ENCODE measurements at regions not wholly inside any gene's neighbourhood (a gene's known extent, or its start where the extent isn't known, plus 50 kb on each side); places are given as distances from the start of the nearest gene placed in this dataset.

- Histone ChIP-seq H2AFZ (ENCODE audit: low read depth, low read length) (no peak overlapping the region), H3K27ac (ENCODE audit: insufficient read depth, low read depth, low read length) (no peak overlapping the region), H3K27me3 (ENCODE audit: control insufficient read depth in 2 of 2, insufficient read depth in 2 of 2, low read length in 2 of 2) (peaks cover 0 to 3% of the 10 kb centered on the region in 2 experiments), H4K20me1 (replicated peaks; ENCODE audit: control insufficient read depth, extremely low read depth, insufficient read depth, low read length) (no peaks in the 10 kb centered on the region), H3K36me3 (ENCODE audit: control insufficient read depth in 2 of 2, extremely low read depth in 1 of 2, insufficient read depth in 2 of 2, low read length in 2 of 2) (no peaks in the 10 kb centered on the region), H3K4me3 (replicated peaks in 1 of 3; ENCODE audit: insufficient read depth in 1 of 3, low read depth in 1 of 3, low read length in 3 of 3) (no peak overlapping the region), H3K9ac (replicated peaks; ENCODE audit: extremely low read depth, insufficient read depth, low read length) (no peak overlapping the region), H3K9me3 (replicated peaks; ENCODE audit: control insufficient read depth, insufficient read depth, low read length) (no peaks in the 10 kb centered on the region), H3K9me1 (replicated peaks; ENCODE audit: control insufficient read depth, extremely low read depth, insufficient read depth, low read length) (no peaks in the 10 kb centered on the region), H3K4me1 (ENCODE audit: control insufficient read depth, extremely low read depth, insufficient read depth, low read length) (no peaks in the 10 kb centered on the region), H3K4me2 (ENCODE audit: insufficient read depth, low read length) (no peak overlapping the region), H3K79me2 (ENCODE audit: control insufficient read depth, insufficient read depth, low read length) (no peaks in the 10 kb centered on the region)
- BruUV-seq (replicated peaks): no TSS peak
- no peak for FAIRE-seq
- POLR2A ChIA-PET: no interaction called here
- no peak for DNase-seq (ENCODE audit: low read depth, low spot score)
- dilution Hi-C loops (cut with MboI; ENCODE audit: extremely low pct_ligation_motif_present, low sequenced_read_pairs) (no loop called here), intact Hi-C loops (cut with micrococcal nuclease) (no loop called here)
- TF ChIP-seq MAX (IDR thresholded peaks at IDR 0.05; ENCODE audit: insufficient read depth, insufficient read length) (no peak), EZH2 (IDR thresholded peaks at IDR 0.05; ENCODE audit: borderline replicate concordance, low read depth, low read length, severe bottlenecking) (no peak), MYC (IDR thresholded peaks at IDR 0.05; ENCODE audit: low read depth, low read length) (no peak), CTCF (IDR thresholded peaks at IDR 0.05; ENCODE audit: extremely low read depth in 1 of 2, insufficient read depth in 1 of 2, low read depth in 1 of 2, low read length in 2 of 2) (no peak)
- CTCF ChIA-PET: no interaction called here
These were observed 82.1 kb upstream of the GALNT18 start for GRCh38 chr11:11703885-11704284.

- H3K4me3 ChIP-seq (replicated peaks in 1 of 3; ENCODE audit: insufficient read depth in 1 of 3, low read depth in 1 of 3, low read length in 3 of 3): no peak overlapping the region
- H3K27me3 ChIP-seq (ENCODE audit: control insufficient read depth in 2 of 2, insufficient read depth in 2 of 2, low read length in 2 of 2): no peaks in the 10 kb centered on the region
- no peak overlapping the region for H3K9ac ChIP-seq (replicated peaks; ENCODE audit: extremely low read depth, insufficient read depth, low read length)
- DNase-seq (ENCODE audit: low read depth, low spot score): no peak
- no peaks in the 10 kb centered on the region for H3K9me3 ChIP-seq (replicated peaks; ENCODE audit: control insufficient read depth, insufficient read depth, low read length)
- no peaks in the 10 kb centered on the region for H3K9me1 ChIP-seq (replicated peaks; ENCODE audit: control insufficient read depth, extremely low read depth, insufficient read depth, low read length)
- H2AFZ ChIP-seq (ENCODE audit: low read depth, low read length): no peak overlapping the region
- H4K20me1 ChIP-seq (replicated peaks; ENCODE audit: control insufficient read depth, extremely low read depth, insufficient read depth, low read length): no peaks in the 10 kb centered on the region
- ChIA-PET POLR2A (no interaction called here), CTCF (no interaction called here)
- no peaks in the 10 kb centered on the region for H3K4me1 ChIP-seq (ENCODE audit: control insufficient read depth, extremely low read depth, insufficient read depth, low read length)
- TF ChIP-seq POLR2AphosphoS5 (IDR thresholded peaks at IDR 0.05; ENCODE audit: insufficient read depth, low read depth, low read length): no peak
- TF ChIP-seq JUN (IDR thresholded peaks at IDR 0.05; ENCODE audit: borderline replicate concordance, insufficient read depth, insufficient read length, low read depth): no peak
- TF ChIP-seq GATA2 (IDR thresholded peaks at IDR 0.05; ENCODE audit: insufficient read depth, insufficient read length, low read depth, low read length): no peak
- no peak for TF ChIP-seq MAX (IDR thresholded peaks at IDR 0.05; ENCODE audit: insufficient read depth, insufficient read length)
- no peak for TF ChIP-seq CTCF (IDR thresholded peaks at IDR 0.05; ENCODE audit: extremely low read depth in 1 of 2, insufficient read depth in 1 of 2, low read depth in 1 of 2, low read length in 2 of 2)
- no peak for TF ChIP-seq POLR2A (IDR thresholded peaks at IDR 0.05; ENCODE audit: low read depth, low read length)
- TF ChIP-seq EZH2 (IDR thresholded peaks at IDR 0.05; ENCODE audit: borderline replicate concordance, low read depth, low read length, severe bottlenecking): no peak
- TF ChIP-seq MYC (IDR thresholded peaks at IDR 0.05; ENCODE audit: low read depth, low read length): no peak
- TF ChIP-seq FOS (IDR thresholded peaks at IDR 0.05; ENCODE audit: borderline replicate concordance, insufficient read depth, low read length): no peak
- H3K27ac ChIP-seq (ENCODE audit: insufficient read depth, low read depth, low read length): no peak overlapping the region
- no peak overlapping the region for H3K4me2 ChIP-seq (ENCODE audit: insufficient read depth, low read length)
- H3K36me3 ChIP-seq (ENCODE audit: control insufficient read depth in 2 of 2, extremely low read depth in 1 of 2, insufficient read depth in 2 of 2, low read length in 2 of 2): no peaks in the 10 kb centered on the region
- H3K79me2 ChIP-seq (ENCODE audit: control insufficient read depth, insufficient read depth, low read length): no peaks in the 10 kb centered on the region
- intact Hi-C loops (cut with micrococcal nuclease) (no loop called here), dilution Hi-C loops (cut with MboI; ENCODE audit: extremely low pct_ligation_motif_present, low sequenced_read_pairs) (no loop called here)
- BruUV-seq (replicated peaks): no TSS peak
- FAIRE-seq: no peak
These were observed 79.3 kb upstream of the GALNT18 start for GRCh38 chr11:11701070-11701469.

Measured in endothelial cell of umbilical vein (primary cell).